ENCODE measurements at regions not wholly inside any gene's neighbourhood (a gene's known extent, or its start where the extent isn't known, plus 50 kb on each side); places are given as distances from the start of the nearest gene placed in this dataset.

DNA sequence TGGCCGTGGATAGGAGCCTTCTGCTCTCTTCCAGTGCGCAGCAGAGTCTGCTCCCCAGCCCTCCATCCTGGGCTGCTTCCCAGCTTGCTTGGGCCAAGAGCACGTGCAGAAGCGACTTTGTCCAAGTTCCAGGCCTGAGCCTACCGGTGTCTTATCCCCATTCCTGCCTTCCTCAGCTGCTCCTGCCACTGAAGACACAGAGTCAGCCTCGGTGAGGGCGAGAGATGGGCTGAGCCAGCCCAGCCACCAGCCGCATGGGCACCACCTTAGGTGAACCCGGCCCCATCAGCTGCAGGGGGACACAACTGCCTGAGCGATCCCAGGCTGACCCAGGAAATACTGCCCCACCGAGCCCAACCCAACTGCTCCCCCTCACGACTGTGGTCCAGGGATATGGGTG, 847.8 kb downstream of the TBC1D22A start:
- no peak for DNase-seq (ENCODE audit: low read depth)

GRCh38 chr22:47609653-47610052, 847.2 kb downstream of the TBC1D22A start:
- no peak for DNase-seq (ENCODE audit: low read depth)

DNA sequence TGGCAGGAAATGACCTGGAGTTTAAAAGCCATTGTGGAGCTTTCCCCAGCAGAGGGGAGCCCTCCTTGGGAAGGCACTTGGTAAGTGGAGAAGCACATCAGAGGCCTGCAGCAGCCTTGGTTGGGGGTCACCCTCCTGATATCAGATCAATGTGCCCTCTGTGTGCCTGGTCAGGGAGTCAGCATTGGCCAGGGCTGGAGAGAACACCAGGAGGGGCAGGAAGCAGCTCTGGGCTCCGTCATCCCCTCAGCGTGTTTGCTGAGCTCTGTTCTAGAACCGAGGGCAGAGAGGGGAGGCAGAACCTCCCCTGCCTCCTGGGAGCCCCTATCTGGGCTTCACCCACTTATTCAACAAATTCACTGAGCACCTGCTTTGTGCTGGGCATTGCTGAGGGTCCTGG, 846.0 kb downstream of the TBC1D22A start:
- no peak for DNase-seq (ENCODE audit: low read depth)

GRCh38 chr22:47607486-47607885, 845.0 kb downstream of the TBC1D22A start:
- no peak for DNase-seq (ENCODE audit: low read depth)

DNA sequence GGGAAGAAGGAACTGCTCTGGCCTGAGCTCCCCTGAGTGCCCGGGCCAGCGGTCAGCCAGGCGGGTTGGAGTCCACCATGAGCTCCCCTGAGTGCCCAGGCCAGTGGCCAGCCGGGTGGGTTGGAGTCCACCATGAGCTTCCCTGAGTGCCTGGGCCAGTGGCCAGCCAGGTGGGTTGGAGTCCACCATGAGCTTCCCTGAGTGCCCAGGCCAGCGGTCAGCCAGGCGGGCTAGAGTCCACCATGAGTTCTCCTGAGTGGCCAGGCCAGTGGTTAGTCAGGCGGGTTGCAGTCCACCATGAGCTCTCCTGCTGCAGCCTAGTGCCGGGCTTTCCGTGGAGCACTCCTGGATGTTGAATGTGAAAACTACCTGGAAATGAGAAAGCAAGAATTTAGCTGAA, 844.0 kb downstream of the TBC1D22A start:
- no peak for DNase-seq (ENCODE audit: low read depth)

GRCh38 chr22:47605886-47606285, 843.4 kb downstream of the TBC1D22A start:
- DNase-seq (ENCODE audit: low read depth): no peak

DNA sequence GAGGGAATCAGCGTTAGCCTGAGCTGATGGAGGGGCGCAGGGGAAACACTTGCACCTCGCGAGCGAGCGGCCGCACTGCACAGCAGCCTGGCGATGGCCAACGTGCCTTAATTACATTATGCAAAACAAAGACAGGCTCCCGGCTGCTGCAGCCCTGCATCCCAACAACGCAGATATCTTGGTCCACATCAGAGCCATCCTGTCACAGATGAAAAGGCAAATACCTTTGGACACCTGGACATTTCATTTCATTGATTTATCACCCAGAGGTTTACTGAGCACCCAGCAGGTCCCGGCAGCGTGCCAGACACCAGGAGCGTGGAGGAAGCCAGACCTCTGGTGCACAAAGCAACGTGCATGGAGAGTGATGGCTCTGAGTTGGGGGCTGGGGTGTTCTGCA, 843.0 kb downstream of the TBC1D22A start:
- no peak for DNase-seq (ENCODE audit: low read depth)

GRCh38 chr22:47604563-47604962, 842.1 kb downstream of the TBC1D22A start:
- DNase-seq (ENCODE audit: low read depth): no peak

DNA sequence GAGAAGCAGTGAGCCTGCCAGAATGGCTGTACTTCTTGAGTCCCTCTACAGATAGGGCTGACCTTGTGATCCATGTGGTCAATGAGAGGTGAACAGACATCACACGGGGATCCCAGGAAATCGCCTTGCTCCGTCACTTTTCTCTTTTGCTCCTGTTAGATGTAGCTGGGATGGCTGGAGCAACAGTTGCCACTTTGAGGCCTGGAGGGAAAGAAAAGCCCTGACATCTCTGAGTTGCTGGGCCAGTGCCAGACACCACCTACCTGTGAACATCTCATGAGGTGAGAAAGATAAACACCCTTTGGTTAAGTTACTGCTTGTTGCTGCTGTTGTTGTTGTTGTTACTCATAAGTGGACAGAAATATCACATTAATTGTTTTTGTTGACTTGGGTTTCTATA, 840.3 kb downstream of the TBC1D22A start:
- DNase-seq (ENCODE audit: low read depth): no peak

DNA sequence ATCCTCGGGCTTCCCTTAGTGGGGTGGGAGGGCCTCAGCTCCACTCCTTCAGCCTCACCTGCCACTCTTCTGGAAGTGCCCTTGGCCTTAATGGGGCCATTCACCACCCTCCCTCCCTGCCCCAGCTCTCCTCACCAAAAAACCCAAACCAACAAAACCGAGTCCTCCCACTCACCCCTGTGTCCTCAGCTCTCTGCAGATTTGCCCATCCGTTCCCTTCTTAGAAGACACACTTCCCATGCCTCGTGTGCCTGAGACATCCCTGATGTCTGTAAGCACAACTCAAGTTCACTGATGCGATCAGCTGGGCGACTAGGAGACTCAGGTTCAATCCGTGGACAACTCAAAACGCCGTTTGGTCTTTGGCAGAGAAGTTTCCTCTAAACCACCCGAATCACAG, 839.2 kb downstream of the TBC1D22A start:
- no peak for DNase-seq (ENCODE audit: low read depth)

DNA sequence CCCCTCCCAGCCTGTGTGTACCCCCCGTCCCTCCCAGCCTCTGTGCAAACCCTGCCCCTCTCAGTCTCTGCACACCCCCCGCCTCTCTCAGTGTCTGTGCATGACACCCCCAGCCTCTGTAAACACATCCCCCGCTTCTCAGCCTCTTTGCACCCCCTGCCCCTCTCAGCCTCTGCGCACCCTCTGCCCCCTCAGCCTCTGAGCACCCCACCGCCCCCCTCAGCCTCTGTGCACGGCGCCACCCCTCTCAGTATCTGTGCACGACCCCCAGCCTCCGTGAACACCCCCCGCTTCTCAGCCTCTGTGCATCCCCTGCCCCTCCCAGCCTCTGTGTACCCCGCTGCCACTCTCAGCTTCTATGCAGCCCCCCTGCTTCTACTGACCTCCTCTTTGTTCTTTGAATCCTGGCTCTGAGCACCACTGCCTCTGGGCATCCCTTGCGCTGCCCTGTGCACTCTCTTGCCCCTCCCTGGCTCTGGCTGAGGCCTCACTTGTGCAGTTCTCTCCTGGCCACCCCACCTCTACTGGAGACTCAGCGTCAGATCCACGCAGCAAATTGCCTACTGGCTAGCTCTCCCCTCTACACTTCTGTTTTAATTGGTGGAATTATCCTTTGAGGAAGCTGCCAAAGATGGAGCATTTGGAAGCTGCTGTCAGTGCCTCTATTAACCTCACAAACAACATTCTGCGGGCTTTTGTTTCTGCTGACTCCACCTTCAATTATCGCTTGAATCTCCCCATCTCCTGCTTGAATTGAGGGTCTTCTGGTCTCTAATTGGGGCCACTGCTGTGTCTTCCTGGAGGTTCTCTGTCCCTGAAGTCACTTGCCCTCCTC, 838.6 kb downstream of the TBC1D22A start:
- no peak for DNase-seq (ENCODE audit: low read depth)

DNA sequence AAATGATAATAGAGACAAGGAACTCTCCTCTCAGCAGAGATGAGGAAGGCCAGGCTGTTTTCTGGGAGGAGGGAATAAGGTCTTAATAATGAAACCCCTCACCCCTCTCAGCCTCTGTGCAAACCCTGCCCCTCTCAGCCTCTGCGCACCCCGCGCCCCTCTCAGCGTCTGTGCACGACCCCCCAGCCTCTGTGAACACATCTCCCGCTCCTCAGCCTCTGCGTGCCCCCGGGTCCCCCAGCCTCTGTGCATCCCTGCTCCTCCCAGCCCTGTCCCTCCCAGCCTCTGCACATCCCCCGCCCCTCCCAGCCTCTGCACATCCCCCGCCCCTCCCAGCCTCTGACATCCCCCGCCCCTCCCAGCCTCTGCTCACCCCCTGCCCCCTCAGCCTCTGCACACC, 837.8 kb downstream of the TBC1D22A start:
- DNase-seq (ENCODE audit: low read depth): no peak

- DNase-seq (ENCODE audit: low read depth): no peak
Measured at GRCh38 chr22:47599753-47600152, 837.3 kb downstream of the TBC1D22A start.

DNA sequence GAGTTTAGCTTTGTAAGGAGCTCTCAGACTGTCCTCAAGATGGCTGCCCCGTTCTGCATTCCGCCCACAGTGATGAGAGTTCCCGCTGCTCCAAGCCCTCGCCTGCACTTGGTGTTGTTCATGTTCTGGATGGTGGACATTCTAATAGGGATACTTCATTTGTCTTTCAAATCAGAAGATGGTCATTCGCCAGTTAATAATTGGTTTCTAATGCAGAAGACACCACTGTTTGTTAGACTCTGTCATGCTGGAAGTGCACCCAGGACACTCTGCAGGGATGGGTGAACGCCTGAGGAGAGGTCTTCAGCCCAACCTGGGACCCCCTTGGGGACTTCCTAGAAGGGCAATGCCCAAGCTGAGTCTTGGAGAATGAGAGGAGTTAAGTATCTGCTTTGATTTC, 836.4 kb downstream of the TBC1D22A start:
- DNase-seq (ENCODE audit: low read depth): no peak

GRCh38 chr22:47597041-47597440, 834.6 kb downstream of the TBC1D22A start:
- no peak for DNase-seq (ENCODE audit: low read depth)

DNA sequence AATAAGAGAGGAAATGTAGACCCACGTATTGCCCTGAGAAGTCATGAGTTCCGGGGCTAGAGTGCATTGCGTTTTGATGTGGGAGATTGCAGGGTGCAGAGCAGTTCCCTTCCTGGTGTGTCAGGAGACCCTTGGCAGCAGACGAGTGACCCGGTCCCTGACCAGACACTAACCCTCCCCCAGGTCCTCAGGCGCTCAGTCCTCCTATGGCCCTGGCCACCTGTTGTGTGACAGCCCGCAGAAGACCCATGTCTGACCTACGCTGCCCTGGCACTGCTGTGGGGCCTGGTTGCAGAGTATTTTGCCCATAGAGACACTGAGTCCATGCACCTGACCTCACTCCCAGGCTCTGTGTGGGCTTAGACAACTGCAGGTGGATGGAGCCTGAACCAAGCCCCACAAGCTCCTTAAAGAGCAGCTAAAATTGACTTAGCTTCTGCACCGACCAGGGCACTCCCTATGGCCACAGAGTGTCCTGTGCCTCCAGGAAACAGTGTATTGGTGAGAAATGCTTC, 833.8 kb downstream of the TBC1D22A start:
- DNase-seq (ENCODE audit: low read depth): no peak

DNA sequence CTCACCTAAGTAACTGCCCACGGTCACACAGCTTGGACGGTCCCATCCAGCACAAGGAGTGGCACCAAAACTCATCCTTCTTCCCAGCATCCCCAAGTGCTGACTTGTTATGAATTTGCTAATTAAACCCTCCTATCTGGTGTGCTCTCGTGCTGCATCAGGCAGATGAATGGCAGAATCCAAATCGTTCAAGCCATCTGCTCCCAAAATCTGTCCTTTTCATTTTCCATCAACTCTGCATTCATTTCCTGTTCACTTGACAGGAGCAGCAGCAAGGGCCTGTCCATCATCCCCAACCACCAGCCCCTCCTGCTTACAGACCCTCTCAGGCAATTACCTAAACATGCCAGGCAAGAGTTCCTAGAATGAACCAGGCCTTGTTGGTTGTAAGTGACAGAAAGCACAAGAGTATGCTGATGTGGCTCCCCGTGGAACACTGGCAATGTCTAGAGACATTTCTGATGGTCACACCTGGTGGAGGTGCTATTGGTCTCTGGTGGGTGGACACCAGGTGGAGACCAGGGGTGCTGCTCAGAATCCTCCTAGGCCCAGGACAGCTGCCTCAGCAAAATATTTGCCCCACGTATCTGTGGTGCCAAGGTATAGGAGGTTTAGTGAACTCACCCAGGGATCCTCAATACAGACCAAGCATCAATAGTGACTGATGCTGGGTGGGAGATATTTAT, 832.5 kb downstream of the TBC1D22A start:
- no peak for DNase-seq (ENCODE audit: low read depth)

DNA sequence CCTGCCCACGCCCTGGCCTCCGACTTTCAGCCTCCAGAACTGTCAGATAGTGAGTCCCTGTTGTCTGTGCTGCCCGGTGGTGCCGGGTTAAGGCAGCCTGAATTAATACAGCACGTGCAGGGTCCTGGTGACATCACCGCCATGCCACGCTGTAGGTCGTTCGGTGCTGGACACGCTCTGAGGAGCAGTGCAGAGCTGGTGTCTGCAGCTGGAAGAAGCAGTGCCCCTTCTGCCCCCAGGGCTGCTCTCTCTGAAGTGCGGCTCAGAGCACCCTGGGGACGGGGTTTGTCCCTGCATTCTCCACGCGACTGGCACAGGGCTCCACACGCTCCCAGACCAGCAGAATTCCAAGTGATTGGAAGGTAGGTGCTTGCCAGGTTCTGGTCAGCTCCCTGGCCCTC, 831.5 kb downstream of the TBC1D22A start:
- DNase-seq (ENCODE audit: low read depth): no peak

DNA sequence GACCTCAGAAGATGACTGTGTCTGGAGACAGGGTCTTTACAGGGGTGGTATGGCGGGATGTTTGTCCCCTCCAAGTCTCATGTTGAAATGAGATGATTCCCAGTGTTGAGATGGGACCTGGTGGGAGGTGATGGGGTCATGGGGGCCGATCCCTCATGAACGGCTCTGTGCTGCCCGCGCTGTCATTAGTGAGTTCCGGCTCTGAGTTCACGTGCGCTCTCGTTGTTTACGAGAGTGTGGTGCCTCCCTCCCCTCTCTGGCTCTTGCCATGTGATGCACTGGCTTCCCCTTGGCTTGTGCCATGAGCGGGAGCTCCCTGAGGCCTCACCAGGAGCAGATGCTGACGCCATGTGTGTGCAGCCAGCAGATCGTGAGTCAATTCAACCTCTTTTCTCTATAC, 830.8 kb downstream of the TBC1D22A start:
- DNase-seq (ENCODE audit: low read depth): no peak

DNA sequence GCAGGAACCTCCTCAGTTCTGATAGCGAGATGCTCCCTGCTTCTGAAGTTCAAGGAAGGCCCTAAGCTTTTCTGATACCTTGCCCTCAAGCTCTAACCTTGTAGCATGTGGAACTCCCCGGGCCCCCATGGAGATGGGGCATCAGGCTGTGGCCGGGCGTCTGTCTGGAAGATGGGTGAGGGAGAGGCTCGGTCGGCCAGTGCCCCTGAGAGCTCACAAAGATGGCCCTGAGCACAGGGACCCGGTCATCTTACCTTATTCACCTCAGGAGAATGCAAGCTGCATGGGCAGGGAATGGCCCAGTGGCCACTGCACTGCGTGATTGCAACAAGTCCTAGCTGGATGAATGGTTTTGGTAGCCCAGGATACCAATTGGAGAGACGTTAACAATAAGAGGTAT, 830.3 kb downstream of the TBC1D22A start:
- DNase-seq (ENCODE audit: low read depth): no peak

DNA sequence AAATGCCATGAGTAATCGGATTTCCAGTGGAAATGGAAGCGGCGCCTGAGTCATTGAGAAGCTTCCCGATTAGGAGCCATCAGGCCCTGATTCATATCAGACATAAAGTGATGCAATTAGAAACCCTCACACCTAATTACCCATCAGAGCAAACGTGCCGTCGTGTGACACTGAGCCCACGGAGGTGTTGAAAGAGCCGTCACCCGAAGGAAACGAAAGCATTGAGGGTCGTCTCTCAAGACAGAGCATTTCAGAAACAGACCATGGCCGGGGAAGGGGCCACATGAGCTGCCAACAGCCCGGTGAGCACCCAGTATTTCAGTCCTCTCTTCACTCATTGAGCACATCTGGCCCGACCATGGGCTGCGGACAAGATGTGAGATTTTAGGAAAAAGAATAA, 829.3 kb downstream of the TBC1D22A start:
- DNase-seq (ENCODE audit: low read depth): no peak

- no peak for DNase-seq (ENCODE audit: low read depth)
Measured at GRCh38 chr22:47591016-47591415, 828.6 kb downstream of the TBC1D22A start.

Data from stimulated activated CD8-positive, alpha-beta memory T cell treated with anti-CD3 and anti-CD28 coated beads, Interleukin-12 subunit alpha, Interleukin-12 subunit beta, amount 100 ng/mL, for 4 hours (primary cell).